ENCODE measurements at regions not wholly inside any gene's neighbourhood (a gene's known extent, or its start where the extent isn't known, plus 50 kb on each side); places are given as distances from the start of the nearest gene placed in this dataset.

- DNase-seq (ENCODE audit: low spot score): no peak
- TF ChIP-seq CTCF (IDR thresholded peaks at IDR 0.05; ENCODE audit: extremely low read depth, missing control alignments): no peak
Measured at GRCh38 chr6:21864206-21864605, 270.7 kb downstream of the SOX4 start.

GRCh38 chr6:21868226-21868625 is 274.7 kb downstream of the SOX4 start:
- no peak for TF ChIP-seq CTCF (IDR thresholded peaks at IDR 0.05; ENCODE audit: extremely low read depth, missing control alignments)
- no peak for DNase-seq (ENCODE audit: low spot score)

GRCh38 chr6:21869085-21869771 is 275.7 kb downstream of the SOX4 start:
- TF ChIP-seq CTCF (IDR thresholded peaks at IDR 0.05; ENCODE audit: extremely low read depth, missing control alignments): no peak
- DNase-seq (ENCODE audit: low spot score): no peak

GRCh38 chr6:21870076-21870730 is 276.7 kb downstream of the SOX4 start:
- no peak for TF ChIP-seq CTCF (IDR thresholded peaks at IDR 0.05; ENCODE audit: extremely low read depth, missing control alignments)
- DNase-seq (ENCODE audit: low spot score): no peak

GRCh38 chr6:21871831-21872230 is 278.3 kb downstream of the SOX4 start:
- DNase-seq (ENCODE audit: low spot score): no peak
- TF ChIP-seq CTCF (IDR thresholded peaks at IDR 0.05; ENCODE audit: extremely low read depth, missing control alignments): no peak

- TF ChIP-seq CTCF (IDR thresholded peaks at IDR 0.05; ENCODE audit: extremely low read depth, missing control alignments): no peak
- DNase-seq (ENCODE audit: low spot score): no peak
Measured at GRCh38 chr6:21872749-21873148, 279.2 kb downstream of the SOX4 start.

GRCh38 chr6:21873562-21873961 is 280.0 kb downstream of the SOX4 start:
- no peak for TF ChIP-seq CTCF (IDR thresholded peaks at IDR 0.05; ENCODE audit: extremely low read depth, missing control alignments)
- no peak for DNase-seq (ENCODE audit: low spot score)
